ENCODE measurements at regions not wholly inside any gene's neighbourhood (a gene's known extent, or its start where the extent isn't known, plus 50 kb on each side); places are given as distances from the start of the nearest gene placed in this dataset.

DNA sequence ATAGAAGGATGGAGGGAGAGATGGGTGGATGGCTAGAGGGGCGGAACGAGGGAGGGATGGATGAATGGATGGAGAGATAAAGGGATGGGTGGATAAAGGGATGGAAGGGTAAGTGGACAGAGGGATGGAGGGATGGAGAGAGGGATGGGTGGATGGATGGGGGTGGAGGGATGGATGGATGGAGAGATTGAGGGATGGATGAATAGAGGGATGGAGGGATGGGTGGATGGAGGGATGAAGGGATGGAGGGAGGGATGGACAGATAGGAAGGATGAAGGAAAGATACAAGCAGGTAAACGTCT, 313.3 kb downstream of the UACA start:
- no peak for DNase-seq (ENCODE audit: low read depth)
- no peak for TF ChIP-seq POLR2A (IDR thresholded peaks at IDR 0.05; ENCODE audit: extremely low read depth, insufficient read length)
- TF ChIP-seq, protein P1, sequence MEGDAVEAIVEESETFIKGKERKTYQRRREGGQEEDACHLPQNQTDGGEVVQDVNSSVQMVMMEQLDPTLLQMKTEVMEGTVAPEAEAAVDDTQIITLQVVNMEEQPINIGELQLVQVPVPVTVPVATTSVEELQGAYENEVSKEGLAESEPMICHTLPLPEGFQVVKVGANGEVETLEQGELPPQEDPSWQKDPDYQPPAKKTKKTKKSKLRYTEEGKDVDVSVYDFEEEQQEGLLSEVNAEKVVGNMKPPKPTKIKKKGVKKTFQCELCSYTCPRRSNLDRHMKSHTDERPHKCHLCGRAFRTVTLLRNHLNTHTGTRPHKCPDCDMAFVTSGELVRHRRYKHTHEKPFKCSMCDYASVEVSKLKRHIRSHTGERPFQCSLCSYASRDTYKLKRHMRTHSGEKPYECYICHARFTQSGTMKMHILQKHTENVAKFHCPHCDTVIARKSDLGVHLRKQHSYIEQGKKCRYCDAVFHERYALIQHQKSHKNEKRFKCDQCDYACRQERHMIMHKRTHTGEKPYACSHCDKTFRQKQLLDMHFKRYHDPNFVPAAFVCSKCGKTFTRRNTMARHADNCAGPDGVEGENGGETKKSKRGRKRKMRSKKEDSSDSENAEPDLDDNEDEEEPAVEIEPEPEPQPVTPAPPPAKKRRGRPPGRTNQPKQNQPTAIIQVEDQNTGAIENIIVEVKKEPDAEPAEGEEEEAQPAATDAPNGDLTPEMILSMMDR (IDR thresholded peaks at IDR 0.05; ENCODE audit: low read depth, low read length): no peak
- TF ChIP-seq, protein P2, sequence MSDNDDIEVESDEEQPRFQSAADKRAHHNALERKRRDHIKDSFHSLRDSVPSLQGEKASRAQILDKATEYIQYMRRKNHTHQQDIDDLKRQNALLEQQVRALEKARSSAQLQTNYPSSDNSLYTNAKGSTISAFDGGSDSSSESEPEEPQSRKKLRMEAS (IDR thresholded peaks at IDR 0.05; ENCODE audit: low read depth, low read length): no peak
- no peak for TF ChIP-seq MYC (IDR thresholded peaks at IDR 0.05; ENCODE audit: low read depth, low read length)
- no peak overlapping the region for H3K4me3 ChIP-seq (ENCODE audit: low read depth, low read length)

DNA sequence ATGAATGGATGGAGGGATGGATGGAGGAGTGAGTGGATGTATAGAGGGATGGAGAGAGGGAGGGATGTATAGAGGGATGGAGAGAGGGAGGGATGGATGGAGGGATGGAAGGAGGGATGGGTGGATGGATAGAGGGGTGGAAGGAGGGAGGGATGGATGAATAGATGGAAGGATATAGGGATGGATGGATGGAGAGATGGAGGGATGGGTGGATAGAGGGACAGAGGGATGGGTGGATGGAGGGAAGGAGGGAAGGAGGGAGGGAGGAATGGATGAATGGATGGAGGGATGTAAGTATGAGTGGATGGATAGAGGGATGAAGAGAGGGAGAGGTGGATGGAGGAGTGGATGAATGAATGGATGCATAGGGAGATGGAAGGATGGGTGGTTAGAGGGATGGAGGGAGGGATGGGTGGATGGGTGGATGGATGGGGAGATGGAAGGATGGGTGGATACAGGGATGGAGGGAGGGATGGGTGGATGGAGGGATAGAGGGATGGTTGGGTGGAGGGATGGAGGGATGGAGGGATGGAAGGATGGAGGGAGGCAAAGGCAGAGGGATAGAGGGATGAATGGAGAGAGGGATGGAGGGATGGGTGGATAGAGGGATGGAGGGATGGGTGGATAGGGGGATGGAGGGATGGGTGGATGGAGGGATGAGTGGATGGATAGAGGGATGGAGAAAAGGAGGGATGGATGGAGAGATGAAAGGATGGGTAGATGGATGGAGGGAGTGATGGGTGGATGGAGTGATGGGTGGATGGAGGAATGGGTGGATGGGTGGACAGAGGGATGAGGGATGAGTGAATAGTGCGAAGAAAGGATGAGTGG, 313.8 kb downstream of the UACA start:
- TF ChIP-seq, protein P1 (IDR thresholded peaks at IDR 0.05; ENCODE audit: low read depth, low read length): no peak
- TF ChIP-seq, protein P2 (IDR thresholded peaks at IDR 0.05; ENCODE audit: low read depth, low read length): no peak
- TF ChIP-seq MYC (IDR thresholded peaks at IDR 0.05; ENCODE audit: low read depth, low read length) (no peak), POLR2A (IDR thresholded peaks at IDR 0.05; ENCODE audit: extremely low read depth, insufficient read length) (no peak)
- no peak overlapping the region for H3K4me3 ChIP-seq (ENCODE audit: low read depth, low read length)
- no peak for DNase-seq (ENCODE audit: low read depth)

DNA sequence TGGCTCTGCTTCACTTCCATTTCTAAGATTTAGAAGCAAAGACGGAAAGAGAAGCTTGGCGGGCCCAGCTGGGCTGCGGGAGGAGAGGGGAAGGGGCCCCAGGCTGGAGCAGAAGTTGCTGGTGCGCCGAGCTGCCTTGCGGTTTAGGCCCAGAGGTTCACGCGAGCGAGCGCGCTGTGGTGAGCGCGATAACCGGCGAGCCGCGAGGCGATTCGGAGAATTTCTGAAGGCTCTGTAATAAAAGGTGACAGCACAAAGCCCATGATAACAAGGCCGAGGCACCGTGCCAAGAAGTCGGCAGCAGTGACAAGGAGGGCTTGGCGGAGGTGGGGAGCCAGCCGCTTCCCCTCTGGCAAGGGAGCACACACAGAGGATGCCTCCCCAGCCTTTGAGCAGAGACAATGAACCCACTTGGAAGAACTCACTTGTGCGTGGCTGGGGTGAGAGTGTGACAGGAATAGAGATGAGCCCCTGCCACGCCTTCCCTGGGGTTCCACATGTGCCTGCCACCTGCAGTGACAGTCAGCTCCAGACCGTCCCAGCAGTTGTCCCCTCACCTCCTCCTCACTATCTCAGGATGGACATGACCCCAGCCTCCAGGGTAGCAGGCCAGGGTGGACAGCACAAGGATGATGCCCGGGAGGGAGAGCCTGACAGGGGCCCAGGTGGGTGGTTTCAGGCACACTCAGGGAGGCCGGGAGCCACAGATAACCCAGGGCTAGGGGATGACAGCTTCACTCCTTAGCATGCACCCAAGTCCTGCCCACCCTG, 315.2 kb downstream of the UACA start:
- DNase-seq (ENCODE audit: low read depth): peak; percentile 93
- H3K4me3 ChIP-seq (ENCODE audit: low read depth, low read length): no peak overlapping the region
- TF ChIP-seq POLR2A (IDR thresholded peaks at IDR 0.05; ENCODE audit: extremely low read depth, insufficient read length) (no peak), MYC (IDR thresholded peaks at IDR 0.05; ENCODE audit: low read depth, low read length) (peak; percentile 70)
- TF ChIP-seq, protein P2 (IDR thresholded peaks at IDR 0.05; ENCODE audit: low read depth, low read length): peak; percentile 57
- TF ChIP-seq, protein P1 (IDR thresholded peaks at IDR 0.05; ENCODE audit: low read depth, low read length): no peak

DNA sequence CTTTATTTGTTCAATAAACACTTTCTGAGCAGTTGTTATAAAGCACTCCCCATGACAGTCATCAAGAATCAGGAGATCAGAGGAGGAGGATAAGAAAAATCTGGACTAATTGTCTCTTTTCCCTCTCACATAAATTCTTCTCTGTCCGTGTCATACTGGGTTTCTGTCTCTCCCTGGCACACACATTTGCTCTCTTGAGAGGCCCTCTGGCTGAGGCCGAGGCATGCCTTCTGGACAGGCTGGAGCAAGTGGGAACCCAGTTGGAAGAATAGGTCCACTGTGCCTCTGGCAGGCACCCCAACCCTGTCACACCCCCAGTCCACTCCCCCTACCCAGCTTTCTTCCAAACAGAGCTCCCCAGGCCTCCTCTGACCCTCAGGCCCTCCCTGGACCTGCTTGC, 315.8 kb downstream of the UACA start:
- no peak for TF ChIP-seq MYC (IDR thresholded peaks at IDR 0.05; ENCODE audit: low read depth, low read length)
- TF ChIP-seq, protein P1 (IDR thresholded peaks at IDR 0.05; ENCODE audit: low read depth, low read length): no peak
- peak overlapping the region; percentile 13 for H3K4me3 ChIP-seq (ENCODE audit: low read depth, low read length)
- no peak for DNase-seq (ENCODE audit: low read depth)

DNA sequence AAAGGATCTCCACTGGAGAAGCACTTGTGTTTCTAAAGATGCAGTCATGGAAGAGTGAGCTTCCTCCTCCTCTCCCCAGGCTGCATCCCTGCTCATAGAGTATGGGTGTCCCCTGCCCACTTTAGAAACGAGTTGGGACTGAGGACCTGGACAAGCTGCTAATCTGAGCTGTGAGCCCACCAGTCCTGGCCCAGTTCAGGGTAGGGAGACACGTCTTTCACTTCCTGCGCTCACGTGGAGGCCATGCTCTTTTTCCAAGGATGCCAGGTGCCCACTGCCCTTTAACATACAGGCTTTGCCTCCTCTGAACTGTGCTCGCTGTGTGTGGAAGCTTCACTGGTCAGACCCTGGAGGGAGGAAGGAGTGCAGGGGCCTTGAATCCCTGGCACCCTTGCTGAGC, 316.3 kb downstream of the UACA start:
- DNase-seq (ENCODE audit: low read depth): no peak
- H3K4me3 ChIP-seq (ENCODE audit: low read depth, low read length): no peak overlapping the region
- TF ChIP-seq, protein P2 (IDR thresholded peaks at IDR 0.05; ENCODE audit: low read depth, low read length): no peak
- TF ChIP-seq, protein P1 (IDR thresholded peaks at IDR 0.05; ENCODE audit: low read depth, low read length): no peak
- no peak for TF ChIP-seq MYC (IDR thresholded peaks at IDR 0.05; ENCODE audit: low read depth, low read length)
- TF ChIP-seq POLR2A (IDR thresholded peaks at IDR 0.05; ENCODE audit: extremely low read depth, insufficient read length): no peak
